GM12878 (cell line): ENCODE measurements at regions not wholly inside any gene's neighbourhood (a gene's known extent, or its start where the extent isn't known, plus 50 kb on each side); places are given as distances from the start of the nearest gene placed in this dataset.

Experiments used
- ATAC-seq: fragments of 200-7000 bp; cut with Tn5 transposase; 3 replicates; pipeline ENCODE4 v1.9.1; 2020; ENCODE audit warnings: mild to moderate bottlenecking, moderate library complexity
- BruUV-seq: library from RNA; stranded (reverse); fragments of 400-500 nt; replicated peaks from 2 replicates; lab custom pipeline; 2021; lab: Mats Ljungman, UMichigan
- CTCF ChIA-PET: fragments of 300-600 bp; sonication (Branson Sonifier 250); formaldehyde crosslinking; extraction: SDS; loops from one replicate; lab custom pipeline; 2021; ENCODE audit warnings: inconsistent platforms; lab: Yijun Ruan, JAX
- POLR2A ChIA-PET: fragments of 350-600 bp; formaldehyde crosslinking; extraction: SDS; loops from one replicate; lab custom pipeline; 2021; ENCODE audit warnings: inconsistent platforms; lab: Charles Lee
- RAD21 ChIA-PET: fragments of 300-600 bp; sonication (Branson Sonifier 250); formaldehyde crosslinking; loops from one replicate; lab custom pipeline; 2023; ENCODE audit warnings: antibody characterized with exemption; ENCODE audit not compliant: unreplicated experiment; lab: Charles Lee
- SMC1A ChIA-PET: fragments of 300-600 bp; sonication (Branson Sonifier 250); formaldehyde crosslinking; loops from one replicate; lab custom pipeline; 2023; ENCODE audit not compliant: unreplicated experiment, uncharacterized antibody; lab: Charles Lee
- DNase-seq: peaks from one replicate; pipeline ENCODE4 v3.0.0-alpha.2; 2011; ENCODE audit warnings: low read depth, low spot score
- FAIRE-seq: peaks from 3 replicates; lab custom pipeline; 2011; peaks lifted over from hg19 to GRCh38; lab: Jason Lieb, UNC
- H2AFZ ChIP-seq: 2 replicates; pipeline ENCODE4 v1.6.0; 2011; ENCODE audit warnings: low read depth, low read length, control low read depth; ENCODE audit not compliant: control insufficient read depth
- H3K27ac ChIP-seq: 2 replicates; pipeline ENCODE4 v1.5.1; 2011; ENCODE audit warnings: control low read depth; ENCODE audit not compliant: control insufficient read depth, insufficient read depth
- H3K27me3 ChIP-seq, 2 experiments: replicated peaks in 1 of 2; 2 replicates each; pipeline versions ENCODE4 v1.6.0 to v1.6.1; 2011; ENCODE audit warnings: low read length in 1 of 2; ENCODE audit not compliant: control insufficient read depth in 2 of 2, insufficient read depth in 2 of 2
- H3K36me3 ChIP-seq, 2 experiments: 2 replicates each; pipeline ENCODE4 v1.5.1; 2011; ENCODE audit warnings: low read length in 1 of 2; ENCODE audit not compliant: control insufficient read depth in 2 of 2, insufficient read depth in 2 of 2
- H3K4me1 ChIP-seq: 2 replicates; pipeline ENCODE4 v1.6.1; 2011; ENCODE audit warnings: mild to moderate bottlenecking, low read length, moderate library complexity, mixed read lengths; ENCODE audit not compliant: control insufficient read depth, insufficient read depth
- H3K4me2 ChIP-seq: 2 replicates; pipeline ENCODE4 v1.6.0; 2011; ENCODE audit warnings: control low read depth; ENCODE audit not compliant: control insufficient read depth, insufficient read depth
- H3K4me3 ChIP-seq: fragments of 200-600 bp; sonication (generic); 2 replicates; pipeline ENCODE4 v1.5.1; 2016
- H3K79me2 ChIP-seq: 2 replicates; pipeline ENCODE4 v1.6.0; 2011; ENCODE audit warnings: low read length; ENCODE audit not compliant: control insufficient read depth, insufficient read depth
- H3K9ac ChIP-seq: 2 replicates; pipeline ENCODE4 v1.8.0; 2011; ENCODE audit warnings: low read length, control low read depth, mixed read lengths; ENCODE audit not compliant: control insufficient read depth, insufficient read depth
- H3K9me3 ChIP-seq: replicated peaks from 3 replicates; pipeline ENCODE4 v1.5.1; 2011; ENCODE audit warnings: mild to moderate bottlenecking, low read length; ENCODE audit not compliant: control insufficient read depth, insufficient read depth
- H4K20me1 ChIP-seq: 2 replicates; pipeline ENCODE4 v1.6.0; 2011; ENCODE audit not compliant: control insufficient read depth, insufficient read depth
- ASH2L ChIP-seq: fragments of 300-600, 200-600 bp; sonication (generic); IDR thresholded peaks from 2 replicates; pipeline ENCODE4 v1.6.1; 2017; ENCODE audit warnings: low read depth, mild to moderate bottlenecking, borderline replicate concordance
- EZH2 ChIP-seq: IDR thresholded peaks from 2 replicates; pipeline ENCODE4 v1.6.1; 2012; ENCODE audit warnings: low read depth, mild to moderate bottlenecking, control low read depth, inconsistent platforms, low read length, borderline replicate concordance; ENCODE audit not compliant: control insufficient read depth
- IRF4 ChIP-seq: IDR thresholded peaks from 2 replicates; pipeline ENCODE4 v1.6.1; 2011; ENCODE audit warnings: low read depth, low read length
- JUND ChIP-seq: IDR thresholded peaks from 2 replicates; pipeline ENCODE4 v1.6.1; 2012; ENCODE audit warnings: low read depth, mild to moderate bottlenecking, low read length, improper control_type of control experiment, moderate library complexity
- NKRF ChIP-seq: fragments of 450-650 bp; conservative IDR thresholded peaks from 2 replicates; pipeline ENCODE4 v1.6.1; 2017; ENCODE audit warnings: mild to moderate bottlenecking, moderate library complexity
- NR2C1 ChIP-seq: fragments of 450-650 bp; IDR thresholded peaks from 2 replicates; pipeline ENCODE4 v1.6.1; 2017; ENCODE audit warnings: antibody characterized with exemption, mild to moderate bottlenecking, moderate library complexity
- NR2C2 ChIP-seq: IDR thresholded peaks from 2 replicates; pipeline ENCODE4 v1.6.1; 2011; ENCODE audit warnings: borderline replicate concordance, low read depth; ENCODE audit not compliant: control insufficient read depth, insufficient read length
- POLR2A ChIP-seq: IDR thresholded peaks from 2 replicates; pipeline ENCODE4 v1.6.1; 2011; ENCODE audit warnings: low read depth, mild to moderate bottlenecking, low read length
- RCOR1 ChIP-seq: conservative IDR thresholded peaks from 2 replicates; pipeline ENCODE4 v1.6.1; 2012; ENCODE audit warnings: low read depth, low read length, improper control_type of control experiment
- RELA ChIP-seq: fragments of 450-650 bp; IDR thresholded peaks from 2 replicates; pipeline ENCODE4 v1.8.0; 2014; ENCODE audit warnings: borderline replicate concordance; ENCODE audit not compliant: partially characterized antibody
- RUNX3 ChIP-seq: IDR thresholded peaks from 2 replicates; pipeline ENCODE4 v1.6.1; 2012; ENCODE audit warnings: low read length, inconsistent platforms
- USF2 ChIP-seq: IDR thresholded peaks from 2 replicates; pipeline ENCODE4 v1.6.1; 2011; ENCODE audit warnings: low read depth, low read length, improper control_type of control experiment, borderline replicate concordance
- ZSCAN29 ChIP-seq: fragments of 450-650 bp; IDR thresholded peaks from 2 replicates; pipeline ENCODE4 v1.6.1; 2017; ENCODE audit warnings: mild to moderate bottlenecking, moderate library complexity
- ZZZ3 ChIP-seq: IDR thresholded peaks from 2 replicates; pipeline ENCODE4 v1.6.1; 2011; ENCODE audit warnings: low read depth; ENCODE audit not compliant: control insufficient read depth, insufficient read length
- WGBS: methylation state at CpG from one replicate; pipeline ENCODE4 v1.1.6; 2016; ENCODE audit warnings: low lambda C conversion rate; ENCODE audit not compliant: insufficient replicate concordance, insufficient coverage; ENCODE audit errors: missing lambda C conversion rate; 5-methylcytosine and 5-hydroxymethylcytosine counted together
- in situ Hi-C: fragments of 300-500 bp; cut with MboI; formaldehyde crosslinking; loops from 9 replicates; pipeline ENCODE4 v1.14.3; 2018; ENCODE audit warnings: mixed read lengths
- intact Hi-C: fragments of 100-400 bp; cut with micrococcal nuclease; formaldehyde crosslinking; loops from one replicate; pipeline ENCODE4 v1.14.2; 2022; ENCODE audit not compliant: unreplicated experiment
- TF ChIP-seq, protein P1 (sequence below): IDR thresholded peaks from 2 replicates; pipeline ENCODE4 v1.6.1; 2011; ENCODE audit warnings: borderline replicate concordance, low read depth, mild to moderate bottlenecking, moderate library complexity, low read length; ENCODE audit not compliant: insufficient read depth, poor library complexity, severe bottlenecking
- TF ChIP-seq, protein P2 (sequence below): IDR thresholded peaks from 2 replicates; pipeline ENCODE4 v1.6.1; 2012; ENCODE audit warnings: low read depth, low read length, improper control_type of control experiment

DNA sequence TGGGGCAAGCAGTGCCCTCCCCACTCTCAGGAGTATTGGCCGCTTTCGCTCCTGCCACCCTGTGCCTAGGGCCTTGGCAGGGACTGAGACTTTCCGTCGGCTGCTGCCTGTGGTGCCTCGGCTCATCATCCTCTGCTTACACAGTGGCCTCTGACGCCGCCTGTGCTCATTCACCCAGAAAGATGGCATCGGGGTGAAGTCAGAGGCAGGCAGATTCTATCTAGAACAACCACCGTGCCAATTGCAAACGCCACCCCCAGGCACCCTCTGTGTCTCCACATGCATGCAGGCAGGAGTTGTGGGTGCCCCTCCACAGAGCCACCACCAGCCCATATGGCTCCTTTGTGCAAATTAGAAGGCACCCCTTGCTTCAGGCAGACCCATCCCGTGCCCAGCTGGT is 154.2 kb upstream of the GSE1 start:
- Histone ChIP-seq H3K9ac (no peak overlapping the region), H3K4me2 (no peak overlapping the region), H3K79me2 (no peaks in the 10 kb centered on the region), H3K27me3 (peaks cover 11 to 21% of the 10 kb centered on the region in 2 experiments), H3K36me3 (no peaks in the 10 kb centered on the region), H3K27ac (no peak overlapping the region), H3K9me3 (no peaks in the 10 kb centered on the region), H2AFZ (no peak overlapping the region), H4K20me1 (no peaks in the 10 kb centered on the region), H3K4me1 (no peaks in the 10 kb centered on the region), H3K4me3 (no peak overlapping the region)
- no peak for FAIRE-seq
- CTCF ChIA-PET = interaction anchor here (1.3 kb wide), 1 partner anchor 8 kb away, joined by 3 read pairs; no protein-coding TSS in a partner anchor
- SMC1A ChIA-PET = no interaction called here
- POLR2A ChIA-PET = no interaction called here
- RAD21 ChIA-PET = no interaction called here
- TF ChIP-seq, protein P1, sequence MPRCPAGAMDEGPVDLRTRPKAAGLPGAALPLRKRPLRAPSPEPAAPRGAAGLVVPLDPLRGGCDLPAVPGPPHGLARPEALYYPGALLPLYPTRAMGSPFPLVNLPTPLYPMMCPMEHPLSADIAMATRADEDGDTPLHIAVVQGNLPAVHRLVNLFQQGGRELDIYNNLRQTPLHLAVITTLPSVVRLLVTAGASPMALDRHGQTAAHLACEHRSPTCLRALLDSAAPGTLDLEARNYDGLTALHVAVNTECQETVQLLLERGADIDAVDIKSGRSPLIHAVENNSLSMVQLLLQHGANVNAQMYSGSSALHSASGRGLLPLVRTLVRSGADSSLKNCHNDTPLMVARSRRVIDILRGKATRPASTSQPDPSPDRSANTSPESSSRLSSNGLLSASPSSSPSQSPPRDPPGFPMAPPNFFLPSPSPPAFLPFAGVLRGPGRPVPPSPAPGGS = no peak
- TF ChIP-seq ZSCAN29 (no peak), ASH2L (no peak), USF2 (no peak), JUND (no peak), EZH2 (no peak), POLR2A (no peak), RCOR1 (no peak), NR2C1 (no peak), NKRF (no peak), RELA (no peak), IRF4 (no peak), ZZZ3 (no peak), RUNX3 (no peak), NR2C2 (no peak)
- TF ChIP-seq, protein P2, sequence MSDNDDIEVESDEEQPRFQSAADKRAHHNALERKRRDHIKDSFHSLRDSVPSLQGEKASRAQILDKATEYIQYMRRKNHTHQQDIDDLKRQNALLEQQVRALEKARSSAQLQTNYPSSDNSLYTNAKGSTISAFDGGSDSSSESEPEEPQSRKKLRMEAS = no peak
- no peak for DNase-seq
- 49% methylated on average over 11 of the region's 11 CpGs for WGBS
- intact Hi-C loops (no loop called here), in situ Hi-C loops (no loop called here)
- no TSS peak for BruUV-seq
- ATAC-seq = no peak
